ENCODE measurements at regions not wholly inside any gene's neighbourhood (a gene's known extent, or its start where the extent isn't known, plus 50 kb on each side); places are given as distances from the start of the nearest gene placed in this dataset.
"Not testable (repeated sequence)": the region's sequence is repeated elsewhere in the genome, so short reads cannot be mapped to it uniquely, and the experiment has no call there.

DNA sequence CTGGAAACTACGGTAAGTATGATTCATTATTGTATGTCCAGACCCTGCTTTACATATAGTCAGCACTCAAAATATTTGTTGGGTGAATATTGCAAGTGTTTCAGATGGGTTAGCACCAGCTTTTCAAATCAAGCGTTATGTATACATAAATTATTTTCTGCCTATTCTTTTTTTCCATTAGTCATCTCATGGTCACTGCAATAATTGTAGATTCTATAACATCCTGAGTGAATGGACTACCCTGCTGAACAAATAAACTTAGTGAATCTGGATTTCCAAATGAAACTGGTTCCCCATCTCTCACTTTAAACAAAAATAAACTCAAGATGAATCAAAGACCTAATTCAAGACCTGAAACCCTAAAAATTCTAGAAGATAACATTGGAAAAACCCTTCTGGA is 152.3 kb downstream of the DIO2 start:
- FAIRE-seq = no peak
- no peak for DNase-seq (ENCODE audit: insufficient read length, low spot score)

GRCh38 chr14:80056497-80056801 is 154.9 kb downstream of the DIO2 start:
- FAIRE-seq (no peak), DNase-seq (ENCODE audit: insufficient read length, low spot score) (no peak)

DNA sequence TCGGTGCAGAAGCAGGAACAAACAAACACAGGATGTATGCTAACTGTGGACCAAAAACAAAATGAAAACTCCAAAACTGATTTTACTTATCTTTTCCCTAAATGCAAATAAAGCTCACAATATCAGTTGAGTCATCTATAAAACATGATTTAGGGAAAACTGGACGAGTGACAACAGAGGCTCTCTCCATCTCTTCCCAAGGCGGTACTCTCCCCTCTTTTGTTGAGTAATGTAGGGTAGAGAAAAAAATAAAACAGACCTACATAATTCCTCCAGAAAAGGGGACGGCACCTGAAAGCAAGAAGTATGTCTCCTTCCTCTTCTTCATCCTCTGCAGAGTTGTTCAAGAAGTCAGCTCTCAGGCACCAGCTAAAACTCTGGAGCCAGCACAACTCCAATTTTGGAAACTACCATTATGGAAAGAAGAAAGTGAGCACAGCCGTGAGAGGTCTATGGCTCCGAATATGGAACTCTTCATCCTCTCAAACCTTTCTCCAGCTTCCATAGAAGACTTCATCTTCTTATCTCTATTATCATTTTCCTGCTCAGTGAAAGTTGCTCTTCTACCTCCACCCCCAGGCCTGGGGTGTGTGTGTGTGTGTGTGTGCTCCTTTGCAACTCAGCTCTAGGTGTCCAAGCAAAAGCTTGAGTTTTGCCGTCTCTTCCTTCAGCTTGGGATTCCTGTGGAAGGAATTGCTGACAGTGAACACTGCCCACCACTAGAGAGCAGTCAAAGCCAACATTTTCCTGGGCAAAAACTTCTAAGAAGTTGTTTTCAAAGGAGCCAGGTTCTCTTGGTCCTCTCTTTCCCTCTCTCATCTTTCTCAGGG is 155.4 kb downstream of the DIO2 start:
- FAIRE-seq = no peak
- DNase-seq (ENCODE audit: insufficient read length, low spot score) = peak; percentile 37

DNA sequence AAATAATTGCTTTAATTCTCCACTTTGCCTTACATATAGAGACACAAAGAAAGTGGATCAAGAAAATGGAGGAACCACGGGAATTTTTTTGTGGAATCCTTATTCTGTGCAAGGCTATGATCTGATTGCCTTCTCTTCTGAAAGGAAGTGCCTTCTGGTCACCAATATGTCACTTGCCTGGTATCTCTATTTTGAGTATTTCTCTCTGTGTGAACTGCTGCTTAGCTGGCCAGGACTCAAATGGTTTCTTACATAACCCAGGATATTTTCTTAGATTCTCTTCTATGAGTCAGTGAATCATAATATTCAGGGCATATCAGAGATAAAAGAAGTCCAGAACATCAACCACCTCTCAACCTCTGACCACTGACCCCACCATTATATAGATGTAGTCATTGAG is 156.1 kb downstream of the DIO2 start:
- no peak for DNase-seq (ENCODE audit: insufficient read length, low spot score)
- FAIRE-seq = no peak

DNA sequence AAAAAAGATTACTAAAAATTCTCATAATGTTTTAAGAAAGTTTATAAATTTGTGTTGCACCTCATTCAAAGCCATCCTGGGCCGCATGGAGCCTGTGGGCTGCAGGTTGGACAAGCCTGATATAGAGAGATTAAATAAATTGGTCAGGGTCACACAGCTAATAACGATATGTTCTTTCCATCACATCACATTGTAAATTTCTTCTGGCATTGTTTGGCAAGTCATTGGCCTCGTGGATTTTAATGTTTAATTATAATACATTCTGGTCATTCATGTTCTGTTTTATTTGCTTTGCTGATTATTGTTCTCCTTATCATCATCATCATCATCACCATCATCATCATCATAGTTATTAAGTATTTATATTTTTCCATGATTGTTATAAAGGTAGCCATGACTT is 157.3 kb downstream of the DIO2 start:
- FAIRE-seq (no peak), DNase-seq (ENCODE audit: insufficient read length, low spot score) (no peak)

- no peak for FAIRE-seq
Measured at GRCh38 chr14:80049055-80049454, 162.2 kb downstream of the DIO2 start.

DNA sequence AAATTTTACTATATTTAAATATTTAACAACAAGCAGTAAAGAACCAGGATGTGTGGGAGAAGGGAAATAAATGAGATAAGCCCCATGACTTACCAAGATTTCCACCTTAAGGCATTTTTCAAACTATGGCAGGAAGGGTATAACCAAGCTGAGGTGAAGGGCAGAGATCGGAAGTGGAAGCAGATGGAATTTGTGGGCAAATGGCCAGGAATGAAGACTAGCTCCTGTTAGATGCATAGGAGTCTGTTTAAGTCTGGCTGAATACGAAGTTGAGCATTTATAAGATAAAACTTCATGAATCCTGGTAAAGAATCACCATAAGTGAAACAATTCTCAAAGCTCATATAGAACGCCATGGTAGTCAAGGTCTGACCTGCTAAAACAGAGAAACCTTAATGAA is 163.5 kb downstream of the DIO2 start:
- FAIRE-seq = no peak
- DNase-seq (ENCODE audit: insufficient read length, low spot score) = no peak

More at GRCh38 chr14:80049055-80049454, 162.2 kb downstream of the DIO2 start:
- DNase-seq (ENCODE audit: insufficient read length, low spot score) = no peak

GRCh38 chr14:80037349-80037748 is 174.0 kb downstream of the DIO2 start:
- DNase-seq (ENCODE audit: insufficient read length, low spot score) (no peak), FAIRE-seq (no peak)

DNA sequence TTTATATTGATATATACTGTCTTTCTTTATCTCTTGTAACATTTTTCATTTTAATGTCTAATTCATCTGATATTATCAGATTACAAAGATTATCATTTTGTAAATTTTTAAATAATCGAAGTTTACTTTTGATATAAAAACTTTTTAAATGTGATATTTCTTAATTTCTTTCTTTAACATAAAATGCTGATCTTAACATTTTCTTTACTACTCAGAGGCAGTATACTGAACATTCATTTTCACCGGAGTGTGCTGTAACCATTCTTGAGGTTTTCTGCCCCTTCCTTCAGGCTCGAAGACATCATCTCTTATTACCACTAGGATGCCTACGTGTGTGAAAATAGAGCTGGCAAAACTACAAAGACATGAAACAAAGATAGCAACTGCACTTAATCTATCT is 186.9 kb downstream of the DIO2 start:
- FAIRE-seq = no peak

DNA sequence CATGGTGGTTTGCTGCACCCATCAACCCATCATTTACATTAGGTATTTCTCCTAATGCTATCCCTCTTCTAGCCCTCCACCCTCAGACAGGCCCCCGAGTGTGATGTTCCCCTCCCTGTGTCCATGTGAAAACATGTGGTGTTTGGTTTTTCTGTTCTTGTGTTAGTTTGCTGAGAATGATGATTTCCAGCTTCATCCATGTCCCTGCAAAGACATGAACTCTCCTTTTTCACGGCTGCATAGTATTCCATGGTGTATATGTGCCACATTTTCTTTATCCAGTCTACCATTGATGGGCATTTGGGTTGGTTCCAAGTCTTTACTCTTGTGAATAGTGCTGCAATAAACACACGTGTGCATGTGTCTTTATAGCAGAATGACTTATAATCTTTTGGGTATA is 192.8 kb downstream of the DIO2 start:
- not testable (repeated sequence) for FAIRE-seq; DNase-seq (ENCODE audit: insufficient read length, low spot score)

More for the DNA sequence above, 186.9 kb downstream of the DIO2 start:
- no peak for DNase-seq (ENCODE audit: insufficient read length, low spot score)

DNA sequence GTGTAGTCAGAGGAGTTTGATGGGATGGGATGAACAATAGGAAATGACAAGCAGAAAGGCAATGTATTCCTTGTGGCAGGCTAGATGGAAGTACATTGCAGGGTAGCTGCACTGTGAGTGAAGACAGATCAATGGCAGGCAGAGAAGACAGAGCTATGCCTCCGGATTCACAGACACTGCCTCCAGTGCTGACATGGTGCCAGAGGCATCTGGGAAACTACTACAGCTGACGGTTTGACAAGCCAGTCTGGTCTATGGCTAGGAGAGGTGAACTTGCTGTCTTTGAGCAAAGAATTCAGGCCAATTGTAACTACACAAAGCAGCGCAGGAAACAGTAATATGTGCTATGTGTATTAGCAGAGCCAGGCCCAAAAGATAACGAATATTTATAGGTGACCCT is 193.5 kb downstream of the DIO2 start:
- DNase-seq (ENCODE audit: insufficient read length, low spot score) (no peak), FAIRE-seq (peak; percentile 20)

DNA sequence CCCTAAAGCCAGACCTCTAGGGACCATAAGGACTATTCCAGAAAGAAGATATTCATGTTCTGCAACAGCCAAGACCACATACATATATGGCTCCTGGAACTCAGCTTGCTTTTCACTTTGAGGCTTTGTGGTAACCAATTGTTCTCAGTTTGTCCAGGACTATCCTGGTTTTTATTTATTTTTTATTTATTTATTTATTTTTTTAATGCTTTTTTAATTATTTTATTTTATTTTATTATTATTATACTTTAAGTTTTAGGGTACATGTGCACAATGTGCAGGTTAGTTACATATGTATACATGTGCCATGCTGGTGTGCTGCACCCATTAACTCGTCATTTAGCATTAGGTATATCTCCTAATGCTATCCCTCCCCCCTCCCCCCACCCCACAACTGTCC is 201.1 kb downstream of the DIO2 start:
- not testable (repeated sequence) for DNase-seq (ENCODE audit: insufficient read length, low spot score); FAIRE-seq

DNA sequence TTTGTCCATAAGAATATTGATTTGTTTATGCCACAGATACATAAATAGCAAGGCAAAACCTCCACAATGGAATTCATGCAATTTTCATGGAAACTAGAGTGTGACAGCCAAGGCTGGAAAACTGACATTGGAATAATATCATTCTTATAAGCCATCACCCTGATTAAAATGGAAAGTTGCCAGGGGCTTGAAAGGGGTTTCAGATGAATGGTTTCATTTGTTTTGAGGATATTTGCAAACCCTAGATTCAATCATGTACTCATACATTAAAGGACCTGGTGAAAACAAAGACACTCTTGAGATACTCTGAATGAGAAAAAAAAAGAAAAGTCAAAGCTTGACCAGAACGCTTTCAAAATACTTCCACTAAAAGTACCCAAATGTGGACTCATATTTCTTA is 205.7 kb downstream of the DIO2 start:
- DNase-seq (ENCODE audit: insufficient read length, low spot score) = no peak
- no peak for FAIRE-seq

DNA sequence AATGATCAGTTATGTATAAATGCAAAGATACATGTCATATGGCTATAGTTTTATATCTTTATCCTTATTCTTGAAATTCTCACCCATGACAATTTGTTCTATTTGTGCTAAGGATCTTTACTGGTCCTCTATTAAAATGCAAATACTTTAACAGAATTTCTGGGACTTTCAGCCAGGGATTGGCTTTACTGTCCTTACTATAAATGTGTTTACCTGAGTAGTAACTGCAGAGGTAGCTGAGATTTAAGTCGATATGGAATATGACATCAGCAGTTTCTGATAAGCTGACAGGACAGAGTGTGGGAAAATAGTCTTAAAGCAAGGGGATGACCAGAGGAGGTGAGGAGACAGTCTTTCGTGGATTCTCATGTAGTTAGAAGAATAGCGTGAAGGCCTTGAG is 206.4 kb downstream of the DIO2 start:
- DNase-seq (ENCODE audit: insufficient read length, low spot score) (no peak), FAIRE-seq (no peak)

DNA sequence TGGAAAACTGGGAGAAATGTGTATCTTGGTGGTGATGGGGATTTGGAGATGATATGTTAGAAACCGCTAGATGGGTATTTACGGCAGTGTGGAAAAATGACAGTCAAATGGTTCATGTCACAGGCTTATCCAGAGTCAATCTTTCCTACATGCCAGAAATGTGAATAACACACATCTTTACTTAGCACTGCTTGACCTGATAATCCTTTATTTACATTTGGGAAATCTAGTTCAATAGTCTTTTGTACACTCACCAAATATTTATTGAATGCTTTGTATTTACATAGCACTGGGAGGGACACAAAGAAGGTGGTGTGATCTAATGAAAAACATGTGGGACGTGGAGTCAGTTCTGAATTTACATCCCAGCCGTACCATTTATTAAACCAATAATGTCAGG is 208.2 kb downstream of the DIO2 start:
- FAIRE-seq = no peak

DNA sequence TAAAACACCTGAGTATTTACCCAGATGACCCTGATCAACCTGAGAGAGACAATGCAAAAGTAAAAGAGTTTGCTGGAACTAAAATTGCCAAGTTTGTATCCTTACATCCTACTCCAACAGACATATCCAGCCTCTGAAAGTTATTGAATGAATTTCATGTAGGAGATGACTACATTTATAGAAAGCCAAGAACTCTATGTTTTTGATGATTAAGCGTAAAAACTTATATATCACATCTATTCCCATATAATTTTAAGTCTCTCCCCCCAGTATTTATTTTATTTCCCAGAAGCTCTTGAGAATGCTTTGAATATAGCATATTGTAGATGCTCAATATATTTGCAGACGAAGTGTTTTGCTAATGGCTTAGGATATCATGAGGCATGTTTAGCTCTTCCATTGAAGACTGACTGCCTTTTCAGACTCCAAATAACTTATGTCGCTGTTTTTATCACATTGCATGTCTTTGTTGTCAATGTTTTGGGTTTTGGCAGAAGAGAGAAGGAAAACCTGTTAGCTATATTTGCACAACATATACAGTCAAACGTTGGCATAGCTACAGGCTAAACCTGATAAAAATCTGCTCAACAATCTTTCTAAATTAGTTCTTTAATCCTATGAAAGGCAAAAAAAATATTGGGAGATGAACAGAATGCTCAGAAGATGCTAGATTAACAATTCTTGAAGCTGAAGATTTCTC is 213.6 kb downstream of the DIO2 start:
- no peak for DNase-seq (ENCODE audit: insufficient read length, low spot score)
- no peak for FAIRE-seq

More for the DNA sequence above, 208.2 kb downstream of the DIO2 start:
- no peak for DNase-seq (ENCODE audit: insufficient read length, low spot score)

DNA sequence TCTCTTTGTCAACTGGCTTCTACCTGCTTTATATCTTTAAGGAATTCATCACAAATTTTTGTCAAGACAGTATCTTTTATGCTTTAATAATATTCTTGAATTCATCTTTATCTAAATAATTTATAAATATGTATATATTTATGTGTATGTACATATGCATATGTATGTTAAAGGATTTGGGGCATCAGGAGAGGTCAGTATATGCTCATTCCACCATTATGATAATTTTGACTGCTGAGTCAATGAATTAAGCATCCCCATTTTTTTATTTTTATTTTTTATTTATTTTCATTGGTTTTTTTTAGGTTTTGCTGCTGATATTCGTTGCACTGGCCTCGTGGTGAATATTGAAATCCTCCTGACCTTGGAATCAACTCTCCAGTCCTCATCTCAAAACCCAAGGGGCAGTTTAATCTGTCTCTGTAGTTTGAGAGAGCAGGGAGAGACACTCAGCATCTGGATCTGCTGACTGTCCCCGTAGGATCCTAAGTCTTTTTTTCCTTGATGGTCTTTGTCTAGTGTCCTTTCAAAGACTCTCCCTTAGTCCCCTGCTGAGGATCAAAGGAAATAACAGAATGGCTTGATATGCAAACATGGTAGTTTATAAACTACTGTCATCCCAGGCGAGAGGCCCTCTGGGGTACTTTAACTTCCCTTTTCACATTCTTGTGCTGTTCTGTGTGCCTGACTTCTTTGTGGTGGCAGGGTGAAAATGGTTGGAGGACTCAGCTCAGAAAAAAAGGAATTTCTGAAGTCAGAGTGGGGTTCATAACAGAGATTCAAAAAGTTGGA is 218.7 kb downstream of the DIO2 start:
- FAIRE-seq (no peak), DNase-seq (ENCODE audit: insufficient read length, low spot score) (no peak)

DNA sequence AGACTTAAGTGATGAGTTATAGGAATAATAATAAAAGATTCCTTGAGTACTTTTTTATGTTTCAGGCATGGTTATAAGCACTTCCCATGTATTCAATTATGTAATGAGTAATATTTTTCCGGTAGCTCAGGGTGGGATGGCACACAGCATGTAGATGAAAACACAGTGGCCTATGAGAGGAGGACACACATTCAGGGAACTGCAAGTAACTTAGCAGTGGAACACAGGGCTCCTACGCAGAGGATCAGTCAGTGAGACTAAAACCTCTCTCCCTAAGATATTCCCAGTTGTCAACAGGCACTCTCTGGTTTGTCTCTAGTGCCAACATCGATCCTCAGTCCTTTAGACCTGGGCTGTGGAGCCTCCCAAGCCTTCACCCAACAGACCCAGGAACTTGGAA is 219.4 kb downstream of the DIO2 start:
- DNase-seq (ENCODE audit: insufficient read length, low spot score) (no peak), FAIRE-seq (no peak)

GRCh38 chr14:79989990-79990389 is 221.3 kb downstream of the DIO2 start:
- DNase-seq (ENCODE audit: insufficient read length, low spot score) = no peak
- no peak for FAIRE-seq

GRCh38 chr14:79986251-79986650 is 225.1 kb downstream of the DIO2 start:
- no peak for FAIRE-seq
- DNase-seq (ENCODE audit: insufficient read length, low spot score) = no peak

DNA sequence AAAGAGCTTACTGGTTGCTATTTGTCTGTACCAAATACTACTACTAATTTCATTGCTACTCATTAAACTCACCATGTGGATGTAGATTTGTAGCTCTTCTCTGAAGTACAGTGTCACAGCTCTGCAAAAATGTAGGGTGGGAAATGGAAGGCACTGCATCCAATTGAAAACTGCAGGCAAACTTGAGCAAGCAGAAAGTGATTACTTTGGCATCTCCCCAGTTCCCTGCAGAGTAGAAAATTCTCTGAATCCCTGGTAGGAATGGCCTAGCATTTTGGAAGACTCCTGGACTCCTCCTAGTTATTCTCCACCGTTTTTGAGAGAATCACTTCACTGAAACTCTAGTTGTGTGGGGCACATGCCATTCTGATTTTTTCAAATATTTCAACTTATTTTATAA is 239.1 kb downstream of the DIO2 start:
- FAIRE-seq (no peak), DNase-seq (ENCODE audit: insufficient read length, low spot score) (no peak)

DNA sequence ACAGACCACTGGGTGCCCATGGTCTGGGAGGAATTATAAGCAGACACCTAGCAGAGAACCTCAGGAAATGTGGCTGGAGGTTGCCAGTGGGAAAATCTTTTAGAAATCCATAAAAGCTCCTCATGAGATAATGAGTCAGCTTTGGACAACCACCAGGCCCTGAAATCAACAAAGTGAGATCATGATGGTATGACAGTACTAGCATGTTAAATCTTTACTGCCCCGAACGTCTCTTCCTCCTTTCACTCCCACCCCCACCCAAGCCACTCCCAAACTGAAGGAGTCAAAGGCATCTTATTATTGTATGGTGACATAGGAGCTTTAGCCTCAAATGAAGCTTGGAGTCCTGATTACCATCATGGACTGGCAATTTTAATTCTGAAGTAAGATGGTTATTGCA is 240.0 kb downstream of the DIO2 start:
- FAIRE-seq = no peak
- DNase-seq (ENCODE audit: insufficient read length, low spot score) = peak; percentile 3
